Breast epithelium (tissue), 4 donors: ENCODE measurements at regions not wholly inside any gene's neighbourhood (a gene's known extent, or its start where the extent isn't known, plus 50 kb on each side); places are given as distances from the start of the nearest gene placed in this dataset.
A peak's percentile ranks its signal among the peaks of the same experiment; 100 is the strongest.

ENCODE experiments used
- DNase-seq, 2 donors: peaks; one replicate each; pipeline ENCODE4 v3.0.0-alpha.2; 2019; ENCODE audit warnings: low spot score in 2 of 2
- H3K27ac ChIP-seq, 2 donors: fragments of 200-600 bp; sonication (generic) in 1 of 2; one replicate each; pipeline ENCODE4 v1.5.1; 2016 to 2019; ENCODE audit warnings: mild to moderate bottlenecking in 1 of 2
- H3K27me3 ChIP-seq, 2 donors: fragments of 200-600 bp; sonication (generic) in 1 of 2; one replicate each; pipeline versions ENCODE4 v1.5.1 to v1.6.0; 2017 to 2019; ENCODE audit warnings: control low read depth in 1 of 2, mild to moderate bottlenecking in 1 of 2
- H3K36me3 ChIP-seq: fragments of 200-600 bp; one replicate; pipeline ENCODE4 v1.5.1; 2019
- H3K4me1 ChIP-seq, 2 donors: fragments of 200-600 bp; sonication (generic); one replicate each; pipeline ENCODE4 v1.5.1; 2016 to 2019; ENCODE audit warnings: control low read depth in 1 of 2
- H3K4me3 ChIP-seq, 3 donors: fragments of 200-600 bp; sonication (generic); 1 replicate in 2 of 3; 2 replicates in 1 of 3; pipeline ENCODE4 v1.5.1; 2016 to 2019; ENCODE audit warnings: mild to moderate bottlenecking in 3 of 3, moderate library complexity in 2 of 3
- H3K9me3 ChIP-seq, 2 donors: fragments of 200-600 bp; sonication (generic) in 1 of 2; one replicate each; pipeline ENCODE4 v1.5.1; 2016 to 2019; ENCODE audit warnings: control low read depth in 1 of 2
- POLR2A ChIP-seq: fragments of 450-650 bp; IDR thresholded peaks from one replicate; pipeline ENCODE4 v1.6.1; 2016; ENCODE audit warnings: antibody characterized with exemption, mild to moderate bottlenecking, moderate library complexity
- POLR2AphosphoS5 ChIP-seq, 3 donors: sonication (generic); formaldehyde crosslinking; IDR thresholded peaks; one replicate each; pipeline ENCODE4 v1.6.1; 2017; ENCODE audit warnings: antibody characterized with exemption in 3 of 3
- intact Hi-C: fragments of 100-400 bp; cut with DNase I; formaldehyde crosslinking; loops from one replicate; pipeline ENCODE4 v1.15.1; 2023; ENCODE audit warnings: low total_unique reads
- TF ChIP-seq, protein P1 (sequence below), 3 donors: fragments of 450-650 bp; IDR thresholded peaks; one replicate each; pipeline ENCODE4 v1.5.1; 2016 to 2017; ENCODE audit warnings: antibody characterized with exemption in 3 of 3, mild to moderate bottlenecking in 3 of 3, moderate library complexity in 3 of 3

DNA sequence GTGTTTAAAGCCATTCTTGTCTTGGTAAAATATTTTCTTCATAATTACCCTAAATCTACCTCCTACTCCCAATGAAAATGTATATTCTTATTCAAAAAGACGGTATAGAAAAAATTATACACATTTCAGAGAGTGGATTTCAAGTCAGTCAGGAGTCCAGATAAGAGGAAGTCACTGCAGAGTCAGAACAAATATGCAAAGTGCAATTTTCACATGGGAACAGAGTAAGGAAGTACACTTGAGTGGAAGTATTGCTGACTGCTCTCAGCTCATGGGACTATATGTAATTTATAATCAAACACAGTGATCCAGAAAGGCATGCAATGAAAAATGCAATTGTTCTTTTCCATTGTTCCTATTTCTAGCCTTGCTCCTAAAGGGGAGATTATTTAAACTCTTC is 1128.0 kb downstream of the AACS start:
- TF ChIP-seq POLR2A (no peak), POLR2AphosphoS5 (IDR thresholded peaks at IDR 0.05) (no peak)
- TF ChIP-seq, protein P1, sequence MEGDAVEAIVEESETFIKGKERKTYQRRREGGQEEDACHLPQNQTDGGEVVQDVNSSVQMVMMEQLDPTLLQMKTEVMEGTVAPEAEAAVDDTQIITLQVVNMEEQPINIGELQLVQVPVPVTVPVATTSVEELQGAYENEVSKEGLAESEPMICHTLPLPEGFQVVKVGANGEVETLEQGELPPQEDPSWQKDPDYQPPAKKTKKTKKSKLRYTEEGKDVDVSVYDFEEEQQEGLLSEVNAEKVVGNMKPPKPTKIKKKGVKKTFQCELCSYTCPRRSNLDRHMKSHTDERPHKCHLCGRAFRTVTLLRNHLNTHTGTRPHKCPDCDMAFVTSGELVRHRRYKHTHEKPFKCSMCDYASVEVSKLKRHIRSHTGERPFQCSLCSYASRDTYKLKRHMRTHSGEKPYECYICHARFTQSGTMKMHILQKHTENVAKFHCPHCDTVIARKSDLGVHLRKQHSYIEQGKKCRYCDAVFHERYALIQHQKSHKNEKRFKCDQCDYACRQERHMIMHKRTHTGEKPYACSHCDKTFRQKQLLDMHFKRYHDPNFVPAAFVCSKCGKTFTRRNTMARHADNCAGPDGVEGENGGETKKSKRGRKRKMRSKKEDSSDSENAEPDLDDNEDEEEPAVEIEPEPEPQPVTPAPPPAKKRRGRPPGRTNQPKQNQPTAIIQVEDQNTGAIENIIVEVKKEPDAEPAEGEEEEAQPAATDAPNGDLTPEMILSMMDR (IDR thresholded peaks at IDR 0.05), result no peak
- Histone ChIP-seq H3K4me1 (no peaks in the 10 kb centered on the region), H3K4me3 (no peak overlapping the region), H3K9me3 (no peaks in the 10 kb centered on the region), H3K36me3 (no peaks in the 10 kb centered on the region), H3K27me3 (peaks cover 0 to 9% of the 10 kb centered on the region in 2 donors), H3K27ac (no peak overlapping the region)
- no peak for DNase-seq
- intact Hi-C loops, result no loop called here

DNA sequence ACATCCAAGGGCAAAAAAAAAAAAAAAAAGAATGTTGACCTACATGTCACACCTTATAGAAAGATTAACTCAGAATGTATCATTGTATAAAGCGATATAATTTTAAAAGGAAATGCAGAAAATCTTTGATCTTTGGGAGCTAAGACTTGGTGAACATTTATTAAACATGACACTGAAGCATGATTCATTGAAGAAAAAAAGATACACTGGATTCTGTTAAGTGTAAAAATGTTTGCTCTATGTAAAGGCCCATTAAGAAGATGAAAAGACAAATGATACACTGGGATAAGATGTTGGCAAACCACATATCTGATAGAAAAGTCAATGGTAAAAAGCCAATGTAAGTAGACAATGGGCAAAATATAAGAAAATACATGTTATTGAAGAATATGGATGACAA is 1131.0 kb downstream of the AACS start:
- Histone ChIP-seq H3K4me3 (no peak overlapping the region), H3K9me3 (no peaks in the 10 kb centered on the region), H3K36me3 (no peaks in the 10 kb centered on the region), H3K27ac (no peak overlapping the region), H3K4me1 (no peaks in the 10 kb centered on the region), H3K27me3 (peaks cover 0 to 4% of the 10 kb centered on the region in 2 donors)
- TF ChIP-seq POLR2A (no peak), POLR2AphosphoS5 (IDR thresholded peaks at IDR 0.05) (no peak)
- TF ChIP-seq, protein P1 (IDR thresholded peaks at IDR 0.05), result no peak
- intact Hi-C loops, result no loop called here
- no peak for DNase-seq

DNA sequence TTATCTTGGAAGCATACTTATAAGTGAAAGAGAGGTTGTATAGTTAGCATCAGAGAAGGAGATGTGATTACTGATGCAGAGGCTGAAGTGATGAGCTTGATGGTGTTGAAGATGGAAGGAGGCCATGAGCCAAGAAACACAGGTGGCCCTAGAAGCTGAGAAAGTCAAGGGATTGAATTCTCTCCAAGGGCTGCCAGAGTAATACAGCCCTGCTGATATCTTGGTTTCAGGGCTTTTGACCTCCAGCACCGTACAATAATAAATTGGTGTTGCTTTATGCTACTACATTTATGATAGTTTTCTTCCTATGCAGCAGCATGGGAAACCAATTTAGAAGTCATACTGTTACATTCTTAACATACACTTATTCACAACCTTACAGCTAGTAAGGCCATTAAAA is 1133.3 kb downstream of the AACS start:
- Histone ChIP-seq H3K4me3 (no peak overlapping the region), H3K4me1 (no peaks in the 10 kb centered on the region), H3K9me3 (no peaks in the 10 kb centered on the region), H3K36me3 (no peaks in the 10 kb centered on the region), H3K27ac (peak overlapping the region; percentile 8 to 26), H3K27me3 (no peaks in the 10 kb centered on the region)
- intact Hi-C loops, result no loop called here
- TF ChIP-seq POLR2A (no peak), POLR2AphosphoS5 (IDR thresholded peaks at IDR 0.05) (no peak)
- TF ChIP-seq, protein P1 (IDR thresholded peaks at IDR 0.05), result no peak
- no peak for DNase-seq

DNA sequence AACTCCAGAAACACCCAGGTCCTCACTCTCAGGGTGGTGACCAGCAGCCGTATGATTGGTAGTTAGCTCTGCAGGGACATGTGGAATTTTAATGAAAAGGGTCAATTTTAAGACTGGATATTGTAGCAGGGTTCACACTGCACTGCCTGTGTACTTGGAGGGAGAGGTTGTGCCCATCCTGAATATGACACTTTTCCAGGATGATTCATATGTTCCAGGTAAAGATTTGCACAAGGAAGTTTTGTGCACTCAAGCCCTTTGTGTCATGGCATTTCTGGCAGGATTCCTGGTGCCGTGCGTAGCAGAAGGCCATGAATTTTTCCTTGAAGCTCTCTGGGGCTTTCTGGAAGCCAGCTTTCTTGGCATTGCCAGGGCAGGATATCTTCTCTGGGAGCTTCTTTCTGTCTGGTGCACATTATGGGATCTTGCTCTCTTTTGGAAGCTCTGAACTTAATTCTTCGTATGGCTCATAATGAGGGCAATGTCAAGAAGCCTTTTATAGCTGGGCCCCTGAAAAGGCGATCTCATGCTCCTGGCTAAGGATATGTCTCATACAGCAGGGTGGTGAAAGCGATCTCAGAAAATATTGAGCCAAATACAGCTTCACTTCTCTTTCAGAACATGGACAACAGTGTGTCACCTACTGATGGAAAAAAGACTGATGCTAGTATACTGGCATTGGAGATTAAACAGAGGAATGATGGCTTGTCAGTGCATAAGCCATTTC is 1133.9 kb downstream of the AACS start:
- no peaks in the 10 kb centered on the region for H3K9me3 ChIP-seq
- H3K4me1 ChIP-seq, result no peaks in the 10 kb centered on the region
- H3K27me3 ChIP-seq, result no peaks in the 10 kb centered on the region
- no peaks in the 10 kb centered on the region for H3K36me3 ChIP-seq
- H3K27ac ChIP-seq, result peak overlapping the region; percentile 8 to 26
- TF ChIP-seq, protein P1 (IDR thresholded peaks at IDR 0.05), result no peak
- no peak for TF ChIP-seq POLR2A
- TF ChIP-seq POLR2AphosphoS5 (IDR thresholded peaks at IDR 0.05), result no peak
- intact Hi-C loops, result no loop called here
- no peak overlapping the region for H3K4me3 ChIP-seq
- DNase-seq, result peak in 1 of 2 donors; percentile 41

DNA sequence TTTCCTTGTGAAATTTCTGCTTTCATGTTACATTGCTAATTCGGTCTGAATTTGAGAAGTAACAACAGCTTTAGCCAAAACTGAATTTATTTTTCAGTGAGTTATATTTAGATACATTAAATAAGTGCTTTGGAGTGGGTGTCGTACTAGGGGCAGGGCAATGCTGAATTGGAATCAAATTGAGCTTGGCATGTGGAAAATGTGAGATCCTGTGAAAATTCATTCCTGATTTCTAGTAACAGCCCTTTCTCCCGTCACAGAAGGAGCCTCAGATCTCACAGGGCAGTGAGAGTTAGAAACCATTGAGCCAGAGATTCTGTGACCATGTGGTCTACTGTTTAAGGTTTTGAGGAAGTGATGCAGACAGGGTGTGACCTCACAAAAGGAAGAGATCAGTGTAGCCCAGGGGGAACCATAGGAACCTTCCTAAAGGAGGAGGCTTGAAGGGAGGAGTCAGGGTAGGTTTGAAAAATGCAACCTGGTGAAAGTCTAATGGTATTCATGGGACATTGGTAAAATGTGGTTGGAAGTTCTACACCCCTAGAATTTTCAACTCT is 1136.8 kb downstream of the AACS start:
- Histone ChIP-seq H3K27me3 (no peaks in the 10 kb centered on the region), H3K27ac (no peak overlapping the region), H3K4me3 (no peak overlapping the region), H3K4me1 (no peaks in the 10 kb centered on the region), H3K9me3 (no peaks in the 10 kb centered on the region), H3K36me3 (no peaks in the 10 kb centered on the region)
- intact Hi-C loops, result no loop called here
- DNase-seq, result no peak
- TF ChIP-seq, protein P1 (IDR thresholded peaks at IDR 0.05), result no peak
- no peak for TF ChIP-seq POLR2A
- no peak for TF ChIP-seq POLR2AphosphoS5 (IDR thresholded peaks at IDR 0.05)
